ENCODE measurements at regions not wholly inside any gene's neighbourhood (a gene's known extent, or its start where the extent isn't known, plus 50 kb on each side); places are given as distances from the start of the nearest gene placed in this dataset.
"Not testable (repeated sequence)": the region's sequence is repeated elsewhere in the genome, so short reads cannot be mapped to it uniquely, and the experiment has no call there.

- peaks cover 0 to 8% (median 2%) of the 10 kb centered on the region in 3 donors for H3K9me3 Mint-ChIP-seq
- peaks cover 0 to 1% (median 0%) of the 10 kb centered on the region in 3 donors for H3K4me1 Mint-ChIP-seq
- H3K27me3 Mint-ChIP-seq: no peaks in the 10 kb centered on the region
- no peak overlapping the region for H3K4me3 Mint-ChIP-seq
- H3K27ac Mint-ChIP-seq: no peak overlapping the region
- no peaks in the 10 kb centered on the region for H3K36me3 Mint-ChIP-seq
Measured at GRCh38 chr2:53353135-53354114, 414.2 kb upstream of the CHAC2 start.

- no peaks in the 10 kb centered on the region for H3K36me3 Mint-ChIP-seq
- peaks cover 0 to 2% (median 0%) of the 10 kb centered on the region in 3 donors for H3K9me3 Mint-ChIP-seq
- no peaks in the 10 kb centered on the region for H3K27me3 Mint-ChIP-seq
- H3K4me3 Mint-ChIP-seq: no peak overlapping the region
- no peak overlapping the region for H3K27ac Mint-ChIP-seq
- H3K4me1 Mint-ChIP-seq: peaks cover 0 to 1% (median 0%) of the 10 kb centered on the region in 3 donors
Measured at GRCh38 chr2:53347269-53347668, 420.3 kb upstream of the CHAC2 start.

GRCh38 chr2:53342248-53342647 is 425.4 kb upstream of the CHAC2 start:
- no peaks in the 10 kb centered on the region for H3K27me3 Mint-ChIP-seq

GRCh38 chr2:53334610-53335009 is 433.0 kb upstream of the CHAC2 start:
- Mint-ChIP-seq H3K36me3 (no peaks in the 10 kb centered on the region), H3K9me3 (peaks cover 0 to 4% (median 1%) of the 10 kb centered on the region in 3 donors), H3K27me3 (no peaks in the 10 kb centered on the region), H3K4me3 (no peak overlapping the region), H3K27ac (no peak overlapping the region), H3K4me1 (peaks cover 0 to 1% (median 0%) of the 10 kb centered on the region in 3 donors)

More at GRCh38 chr2:53342248-53342647, 425.4 kb upstream of the CHAC2 start:
- H3K9me3 Mint-ChIP-seq: peaks cover 0 to 1% (median 0%) of the 10 kb centered on the region in 3 donors
- H3K27ac Mint-ChIP-seq: no peak overlapping the region
- no peaks in the 10 kb centered on the region for H3K4me1 Mint-ChIP-seq
- H3K36me3 Mint-ChIP-seq: no peaks in the 10 kb centered on the region
- no peak overlapping the region for H3K4me3 Mint-ChIP-seq

- Mint-ChIP-seq H3K36me3 (no peaks in the 10 kb centered on the region), H3K27me3 (no peaks in the 10 kb centered on the region), H3K9me3 (peaks cover 0 to 4% (median 0%) of the 10 kb centered on the region in 3 donors), H3K4me1 (peaks cover 0 to 1% (median 0%) of the 10 kb centered on the region in 3 donors), H3K4me3 (no peak overlapping the region), H3K27ac (no peak overlapping the region)
Measured at GRCh38 chr2:53331667-53332066, 435.9 kb upstream of the CHAC2 start.

- H3K4me3 Mint-ChIP-seq: no peak overlapping the region
- no peak overlapping the region for H3K27ac Mint-ChIP-seq
- no peaks in the 10 kb centered on the region for H3K9me3 Mint-ChIP-seq
- no peaks in the 10 kb centered on the region for H3K4me1 Mint-ChIP-seq
- H3K36me3 Mint-ChIP-seq: no peaks in the 10 kb centered on the region
- peaks cover 1% of the 10 kb centered on the region for H3K27me3 Mint-ChIP-seq
Measured at GRCh38 chr2:53317861-53318260, 449.7 kb upstream of the CHAC2 start.

GRCh38 chr2:53315149-53315548 is 452.5 kb upstream of the CHAC2 start:
- H3K9me3 Mint-ChIP-seq: peaks cover 0 to 2% (median 0%) of the 10 kb centered on the region in 3 donors
- H3K4me1 Mint-ChIP-seq: no peaks in the 10 kb centered on the region
- peaks cover 1% of the 10 kb centered on the region for H3K27me3 Mint-ChIP-seq
- H3K27ac Mint-ChIP-seq: no peak overlapping the region
- H3K4me3 Mint-ChIP-seq: no peak overlapping the region
- H3K36me3 Mint-ChIP-seq: no peaks in the 10 kb centered on the region

- Mint-ChIP-seq H3K4me1 (no peaks in the 10 kb centered on the region), H3K27ac (no peak overlapping the region)
Measured at GRCh38 chr2:53314718-53315117, 452.9 kb upstream of the CHAC2 start.

GRCh38 chr2:53313644-53314043 is 454.0 kb upstream of the CHAC2 start:
- not testable (repeated sequence) for H3K9me3 Mint-ChIP-seq, H3K4me1 Mint-ChIP-seq, H3K27ac Mint-ChIP-seq, H3K36me3 Mint-ChIP-seq, H3K27me3 Mint-ChIP-seq, H3K4me3 Mint-ChIP-seq

More at GRCh38 chr2:53314718-53315117, 452.9 kb upstream of the CHAC2 start:
- Mint-ChIP-seq H3K27me3 (peaks cover 1% of the 10 kb centered on the region), H3K36me3 (no peaks in the 10 kb centered on the region), H3K4me3 (no peak overlapping the region), H3K9me3 (peaks cover 0 to 2% (median 0%) of the 10 kb centered on the region in 3 donors)

GRCh38 chr2:53312721-53313120 is 454.9 kb upstream of the CHAC2 start:
- Mint-ChIP-seq H3K9me3 (peaks cover 0 to 4% (median 0%) of the 10 kb centered on the region in 3 donors), H3K36me3 (no peaks in the 10 kb centered on the region), H3K27me3 (peaks cover 1% of the 10 kb centered on the region), H3K4me1 (no peaks in the 10 kb centered on the region), H3K4me3 (no peak overlapping the region), H3K27ac (no peak overlapping the region)

- peaks cover 1% of the 10 kb centered on the region for H3K27me3 Mint-ChIP-seq
- no peaks in the 10 kb centered on the region for H3K36me3 Mint-ChIP-seq
- H3K9me3 Mint-ChIP-seq: peaks cover 0 to 4% (median 0%) of the 10 kb centered on the region in 3 donors
- no peak overlapping the region for H3K27ac Mint-ChIP-seq
- no peaks in the 10 kb centered on the region for H3K4me1 Mint-ChIP-seq
- no peak overlapping the region for H3K4me3 Mint-ChIP-seq
Measured at GRCh38 chr2:53312181-53312580, 455.4 kb upstream of the CHAC2 start.

- Mint-ChIP-seq H3K27ac (no peak overlapping the region), H3K36me3 (no peaks in the 10 kb centered on the region), H3K4me1 (no peaks in the 10 kb centered on the region), H3K27me3 (no peaks in the 10 kb centered on the region), H3K9me3 (peaks cover 0 to 2% (median 0%) of the 10 kb centered on the region in 3 donors), H3K4me3 (no peak overlapping the region)
Measured at GRCh38 chr2:53303012-53303578, 464.5 kb upstream of the CHAC2 start.

- Mint-ChIP-seq H3K4me1 (no peaks in the 10 kb centered on the region), H3K27ac (no peak overlapping the region), H3K9me3 (peaks cover 0 to 2% (median 0%) of the 10 kb centered on the region in 3 donors), H3K27me3 (no peaks in the 10 kb centered on the region), H3K36me3 (no peaks in the 10 kb centered on the region), H3K4me3 (no peak overlapping the region)
Measured at GRCh38 chr2:53302455-53302854, 465.1 kb upstream of the CHAC2 start.

- no peaks in the 10 kb centered on the region for H3K4me1 Mint-ChIP-seq
- H3K9me3 Mint-ChIP-seq: peaks cover 0 to 3% (median 0%) of the 10 kb centered on the region in 3 donors
- no peaks in the 10 kb centered on the region for H3K36me3 Mint-ChIP-seq
- no peaks in the 10 kb centered on the region for H3K27me3 Mint-ChIP-seq
- no peak overlapping the region for H3K4me3 Mint-ChIP-seq
- H3K27ac Mint-ChIP-seq: no peak overlapping the region
Measured at GRCh38 chr2:53289309-53290006, 478.1 kb upstream of the CHAC2 start.

- no peak overlapping the region for H3K4me3 Mint-ChIP-seq
- H3K36me3 Mint-ChIP-seq: no peaks in the 10 kb centered on the region
Measured at GRCh38 chr2:53286345-53286744, 481.3 kb upstream of the CHAC2 start.

More at GRCh38 chr2:53286345-53286744, 481.3 kb upstream of the CHAC2 start:
- no peaks in the 10 kb centered on the region for H3K4me1 Mint-ChIP-seq
- peaks cover 0 to 2% (median 0%) of the 10 kb centered on the region in 3 donors for H3K9me3 Mint-ChIP-seq
- no peak overlapping the region for H3K27ac Mint-ChIP-seq
- H3K27me3 Mint-ChIP-seq: no peaks in the 10 kb centered on the region

Measured in IgD-negative memory B cell (primary cell).